CD14-positive monocyte (primary cell): ENCODE measurements at regions not wholly inside any gene's neighbourhood (a gene's known extent, or its start where the extent isn't known, plus 50 kb on each side); places are given as distances from the start of the nearest gene placed in this dataset.

Experiments used
- DNase-seq, 3 donors: peaks; one replicate each; pipeline ENCODE4 v3.0.0-alpha.2; 2011 to 2022
- H2AFZ ChIP-seq: 2 replicates; pipeline ENCODE4 v1.6.0; 2012; ENCODE audit warnings: mild to moderate bottlenecking, low read depth, low read length, inconsistent platforms; ENCODE audit not compliant: insufficient read depth, poor library complexity, severe bottlenecking
- H3K27ac ChIP-seq, 2 donors: 1 replicate in 1 of 2; 2 replicates in 1 of 2; pipeline ENCODE4 v1.5.1; 2012 to 2013; ENCODE audit warnings: low read length in 2 of 2, control low read depth in 1 of 2, inconsistent platforms in 1 of 2, low read depth in 1 of 2, mild to moderate bottlenecking in 1 of 2
- H3K27me3 ChIP-seq, 2 donors: one replicate each; pipeline versions ENCODE4 v1.6.0 to v1.6.1; 2011 to 2013; ENCODE audit warnings: low read length in 2 of 2; ENCODE audit not compliant: control insufficient read depth in 2 of 2, insufficient read depth in 2 of 2
- H3K36me3 ChIP-seq, 2 donors: replicated peaks in 1 of 2; 1 replicate in 1 of 2; 2 replicates in 1 of 2; pipeline versions ENCODE4 v1.5.1 to v1.6.1; 2012 to 2013; ENCODE audit warnings: low read length in 2 of 2, control low read depth in 1 of 2, inconsistent platforms in 1 of 2, mild to moderate bottlenecking in 1 of 2; ENCODE audit not compliant: insufficient read depth in 2 of 2, control insufficient read depth in 1 of 2
- H3K4me1 ChIP-seq, 2 donors: 1 replicate in 1 of 2; 2 replicates in 1 of 2; pipeline versions ENCODE4 v1.5.1 to v1.6.1; 2012 to 2013; ENCODE audit warnings: low read length in 2 of 2, control low read depth in 1 of 2, inconsistent platforms in 1 of 2, mild to moderate bottlenecking in 1 of 2, moderate library complexity in 1 of 2; ENCODE audit not compliant: insufficient read depth in 2 of 2, control insufficient read depth in 1 of 2
- H3K4me2 ChIP-seq: replicated peaks from 2 replicates; pipeline ENCODE3; 2012; ENCODE audit warnings: low read length, moderate library complexity, mild to moderate bottlenecking; ENCODE audit not compliant: poor library complexity, severe bottlenecking; ENCODE audit errors: extremely low read depth
- H3K4me3 ChIP-seq, 3 experiments: fragments of 200-600 bp in 1 of 3; sonication (generic) in 1 of 3; replicated peaks in 1 of 3; 1 replicate in 2 of 3; 2 replicates in 1 of 3; pipeline ENCODE4 v1.5.1; 2011 to 2013; ENCODE audit warnings: low read length in 3 of 3, mild to moderate bottlenecking in 3 of 3, control low read depth in 2 of 3, low read depth in 2 of 3, inconsistent platforms in 1 of 3, moderate library complexity in 1 of 3
- H3K79me2 ChIP-seq: 2 replicates; pipeline ENCODE4 v1.6.0; 2012; ENCODE audit warnings: mild to moderate bottlenecking, control low read depth, inconsistent platforms, low read length, moderate library complexity; ENCODE audit not compliant: insufficient read depth
- H3K9ac ChIP-seq: 2 replicates; pipeline ENCODE4 v1.6.0; 2017; ENCODE audit warnings: low read length, mild to moderate bottlenecking; ENCODE audit not compliant: insufficient read depth, poor library complexity, severe bottlenecking
- H3K9me3 ChIP-seq, 2 donors: replicated peaks in 1 of 2; 1 replicate in 1 of 2; 2 replicates in 1 of 2; pipeline versions ENCODE4 v1.5.1 to v1.6.1; 2012 to 2013; ENCODE audit warnings: low read length in 2 of 2, control low read depth in 1 of 2; ENCODE audit not compliant: control insufficient read depth in 1 of 2, insufficient read depth in 1 of 2
- H4K20me1 ChIP-seq: 2 replicates; pipeline ENCODE4 v1.6.0; 2012; ENCODE audit warnings: mild to moderate bottlenecking, low read length, control low read depth, moderate library complexity; ENCODE audit not compliant: insufficient read depth
- H3K27ac Mint-ChIP-seq, 7 donors: one replicate each; pipeline ENCODE4 v1.8.0; 2020; ENCODE audit warnings: mild to moderate bottlenecking in 7 of 7, mixed read lengths in 7 of 7, moderate library complexity in 6 of 7, inconsistent platforms in 2 of 7
- H3K27me3 Mint-ChIP-seq, 3 donors: one replicate each; pipeline ENCODE4 v1.8.0; 2021 to 2022; ENCODE audit warnings: low read depth in 3 of 3, mild to moderate bottlenecking in 3 of 3, mixed read lengths in 3 of 3, moderate library complexity in 3 of 3, inconsistent platforms in 1 of 3
- H3K36me3 Mint-ChIP-seq, 2 donors: one replicate each; pipeline ENCODE4 v1.8.0; 2020; ENCODE audit warnings: mixed read lengths in 2 of 2, inconsistent platforms in 1 of 2, mild to moderate bottlenecking in 1 of 2
- H3K4me1 Mint-ChIP-seq: one replicate; pipeline ENCODE4 v1.8.0; 2020; ENCODE audit warnings: mild to moderate bottlenecking, mixed read lengths
- H3K4me3 Mint-ChIP-seq, 2 donors: one replicate each; pipeline ENCODE4 v1.8.0; 2020; ENCODE audit warnings: mild to moderate bottlenecking in 2 of 2, mixed read lengths in 2 of 2, moderate library complexity in 1 of 2
- H3K9me3 Mint-ChIP-seq, 7 donors: one replicate each; pipeline ENCODE4 v1.8.0; 2020 to 2022; ENCODE audit warnings: mixed read lengths in 7 of 7, mild to moderate bottlenecking in 6 of 7, moderate library complexity in 6 of 7, inconsistent platforms in 2 of 7
- WGBS: methylation state at CpG from one replicate; pipeline ENCODE4 v1.1.5; 2013; ENCODE audit warnings: missing lambda C conversion rate; ENCODE audit not compliant: insufficient coverage; 5-methylcytosine and 5-hydroxymethylcytosine counted together
- intact Hi-C, 2 donors: fragments of 100-400 bp; cut with micrococcal nuclease; formaldehyde crosslinking; loops; one replicate each; pipeline versions ENCODE4 v1.15.0 to v1.15.1; 2023
- TF ChIP-seq, protein P1 (sequence below): fragments of 200-600 bp; IDR thresholded peaks from one replicate; pipeline ENCODE4 v1.8.0; 2022; ENCODE audit warnings: antibody characterized with exemption, mild to moderate bottlenecking

GRCh38 chr2:12010779-12011178, 264.3 kb downstream of the LPIN1 start:
- Histone ChIP-seq H3K36me3 (no peaks in the 10 kb centered on the region), H3K4me2 (no peak overlapping the region), H2AFZ (no peak overlapping the region), H3K4me1 (peaks cover 14 to 29% of the 10 kb centered on the region in 2 donors), H4K20me1 (no peaks in the 10 kb centered on the region), H3K9me3 (no peaks in the 10 kb centered on the region), H3K27ac (no peak overlapping the region), H3K9ac (no peak overlapping the region), H3K27me3 (no peaks in the 10 kb centered on the region), H3K79me2 (no peaks in the 10 kb centered on the region), H3K4me3 (no peak overlapping the region)
- Mint-ChIP-seq H3K27me3 (peaks cover 0 to 3% (median 0%) of the 10 kb centered on the region in 3 donors), H3K36me3 (peaks cover 0 to 3% of the 10 kb centered on the region in 2 donors), H3K27ac (no peak overlapping the region), H3K4me1 (peaks cover 41% of the 10 kb centered on the region), H3K9me3 (no peaks in the 10 kb centered on the region), H3K4me3 (no peak overlapping the region)
- intact Hi-C loops, result loop anchor here in 1 of 2 donors (10.0 kb wide), 1 partner anchor 106 kb away; no protein-coding TSS in a partner anchor
- TF ChIP-seq, protein P1, sequence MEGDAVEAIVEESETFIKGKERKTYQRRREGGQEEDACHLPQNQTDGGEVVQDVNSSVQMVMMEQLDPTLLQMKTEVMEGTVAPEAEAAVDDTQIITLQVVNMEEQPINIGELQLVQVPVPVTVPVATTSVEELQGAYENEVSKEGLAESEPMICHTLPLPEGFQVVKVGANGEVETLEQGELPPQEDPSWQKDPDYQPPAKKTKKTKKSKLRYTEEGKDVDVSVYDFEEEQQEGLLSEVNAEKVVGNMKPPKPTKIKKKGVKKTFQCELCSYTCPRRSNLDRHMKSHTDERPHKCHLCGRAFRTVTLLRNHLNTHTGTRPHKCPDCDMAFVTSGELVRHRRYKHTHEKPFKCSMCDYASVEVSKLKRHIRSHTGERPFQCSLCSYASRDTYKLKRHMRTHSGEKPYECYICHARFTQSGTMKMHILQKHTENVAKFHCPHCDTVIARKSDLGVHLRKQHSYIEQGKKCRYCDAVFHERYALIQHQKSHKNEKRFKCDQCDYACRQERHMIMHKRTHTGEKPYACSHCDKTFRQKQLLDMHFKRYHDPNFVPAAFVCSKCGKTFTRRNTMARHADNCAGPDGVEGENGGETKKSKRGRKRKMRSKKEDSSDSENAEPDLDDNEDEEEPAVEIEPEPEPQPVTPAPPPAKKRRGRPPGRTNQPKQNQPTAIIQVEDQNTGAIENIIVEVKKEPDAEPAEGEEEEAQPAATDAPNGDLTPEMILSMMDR, result no peak
- no CpG with 5 or more reads among the region's 4 CpGs for WGBS
- no peak for DNase-seq

DNA sequence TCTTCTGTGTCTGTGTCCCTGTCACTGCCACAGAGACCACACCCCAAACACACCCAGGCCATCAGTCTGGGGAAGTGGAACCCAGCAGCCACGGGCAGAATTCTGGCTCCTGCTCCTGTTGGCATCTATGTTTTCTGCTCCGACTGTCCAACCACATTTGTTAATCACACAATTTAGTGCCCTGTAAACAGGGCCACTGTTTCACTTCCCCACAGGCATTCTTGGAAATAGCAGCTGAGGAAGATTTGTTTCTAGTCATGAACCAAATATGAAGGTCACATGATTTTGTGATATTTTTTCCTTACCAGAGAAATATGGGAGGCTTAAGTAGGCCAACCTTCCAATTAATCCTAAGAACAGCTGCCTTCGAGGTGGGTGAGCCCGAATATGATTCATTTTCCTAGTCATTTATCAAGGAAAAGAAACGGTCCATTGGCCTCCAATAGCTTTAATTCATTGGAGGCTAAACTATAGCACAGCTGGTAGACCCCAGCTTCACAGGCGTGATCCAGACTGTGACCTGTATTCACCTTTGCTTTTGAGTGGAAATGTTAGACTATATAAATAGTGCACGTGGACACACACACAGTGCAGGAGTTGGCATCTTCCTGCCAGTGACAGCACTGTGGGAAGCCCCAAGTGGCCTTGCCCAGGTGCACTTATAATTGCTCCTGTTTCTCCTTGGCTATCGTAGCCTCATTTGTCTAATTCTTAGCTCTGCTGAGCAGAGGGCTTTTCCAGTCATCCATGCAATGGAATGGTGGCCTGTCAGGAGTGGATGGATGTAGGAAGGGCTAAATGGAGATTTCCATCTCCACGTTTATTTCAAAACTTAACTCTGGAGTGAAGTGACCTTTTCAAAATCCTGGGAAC, 267.9 kb downstream of the LPIN1 start:
- H3K27ac Mint-ChIP-seq, result peak overlapping the region in 5 of 7 donors; percentile 4 to 83 (median 38)
- peak; percentile 25 to 35 (median 34) for DNase-seq
- Histone ChIP-seq H3K27ac (no peak overlapping the region), H3K9ac (no peak overlapping the region), H3K4me2 (no peak overlapping the region), H2AFZ (no peak overlapping the region), H3K27me3 (peaks cover 0 to 2% of the 10 kb centered on the region in 2 donors), H3K79me2 (no peaks in the 10 kb centered on the region), H3K36me3 (no peaks in the 10 kb centered on the region), H3K4me3 (no peak overlapping the region), H3K4me1 (peaks cover 14 to 18% of the 10 kb centered on the region in 2 donors), H3K9me3 (no peaks in the 10 kb centered on the region), H4K20me1 (no peaks in the 10 kb centered on the region)
- peaks cover 2 to 8% (median 6%) of the 10 kb centered on the region in 3 donors for H3K27me3 Mint-ChIP-seq
- H3K4me3 Mint-ChIP-seq, result peak overlapping the region in 1 of 2 donors; percentile 9
- TF ChIP-seq, protein P1, result no peak
- H3K9me3 Mint-ChIP-seq, result peaks cover 0 to 4% (median 0%) of the 10 kb centered on the region in 7 donors
- peaks cover 0 to 3% of the 10 kb centered on the region in 2 donors for H3K36me3 Mint-ChIP-seq
- 92% methylated on average over 2 of the region's 9 CpGs for WGBS
- H3K4me1 Mint-ChIP-seq, result peaks cover 44% of the 10 kb centered on the region
- intact Hi-C loops, result loop anchor here in 1 of 2 donors (10.0 kb wide), 1 partner anchor 110 kb away; no protein-coding TSS in a partner anchor
